NB4 (cell line): ENCODE measurements at regions not wholly inside any gene's neighbourhood (a gene's known extent, or its start where the extent isn't known, plus 50 kb on each side); places are given as distances from the start of the nearest gene placed in this dataset.

Experiments used
- DNase-seq: peaks from one replicate; pipeline ENCODE4 v3.0.0; 2010; ENCODE audit warnings: low read depth
- H3K4me3 ChIP-seq: one replicate; pipeline ENCODE4 v1.5.1; 2011; ENCODE audit warnings: mild to moderate bottlenecking, low read depth, low read length, moderate library complexity
- CTCF ChIP-seq: IDR thresholded peaks from one replicate; pipeline ENCODE4 v1.5.1; 2012; ENCODE audit warnings: low read depth, low read length
- MAX ChIP-seq: IDR thresholded peaks from 2 replicates; pipeline ENCODE4 v1.6.1; 2011; ENCODE audit warnings: low read depth, low read length
- MYC ChIP-seq: IDR thresholded peaks from 2 replicates; pipeline ENCODE4 v1.6.1; 2011; ENCODE audit warnings: low read depth, low read length
- POLR2A ChIP-seq: IDR thresholded peaks from 2 replicates; pipeline ENCODE4 v1.6.1; 2011; ENCODE audit warnings: mild to moderate bottlenecking; ENCODE audit not compliant: insufficient read length; ENCODE audit errors: extremely low read depth

DNA sequence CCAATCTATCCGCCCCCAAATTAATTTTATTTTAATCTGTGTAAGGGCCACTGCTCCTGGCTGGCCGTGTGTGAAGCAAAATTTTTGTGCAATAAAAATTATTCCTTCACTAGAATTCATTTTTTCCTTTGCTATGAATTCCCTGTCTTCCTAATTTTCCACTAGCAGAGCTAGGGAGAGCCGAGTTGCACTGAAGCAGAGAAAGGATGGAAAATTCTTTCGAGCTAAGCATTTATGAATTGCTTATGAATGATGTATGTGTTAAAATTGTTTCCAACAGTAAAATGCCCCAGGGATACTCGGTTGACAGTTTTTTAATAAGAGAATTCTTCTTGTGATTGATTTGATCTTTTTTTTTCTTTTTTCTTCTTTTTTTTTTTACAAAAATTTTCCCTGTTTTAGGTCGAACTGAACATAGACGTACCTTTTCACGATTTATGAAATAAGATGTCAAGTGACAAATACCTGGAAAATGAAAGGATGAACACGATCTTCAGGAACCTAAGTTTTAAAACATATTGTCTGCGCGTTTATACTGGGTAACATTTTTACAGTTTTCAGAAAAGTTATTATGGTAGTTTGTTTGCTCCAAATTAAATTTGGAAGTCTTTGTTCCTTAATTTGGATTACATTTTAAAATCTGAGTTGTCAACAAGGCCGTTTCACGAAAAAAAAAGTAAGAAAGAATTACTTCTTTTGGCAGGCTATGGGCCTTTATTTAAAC, 288.8 kb upstream of the NFE2L3 start:
- H3K4me3 ChIP-seq, result peak overlapping the region; percentile 19
- TF ChIP-seq MAX, result no peak
- no peak for TF ChIP-seq POLR2A
- no peak for TF ChIP-seq MYC
- TF ChIP-seq CTCF, result no peak
- DNase-seq, result peak; percentile 27

- DNase-seq, result no peak
- TF ChIP-seq CTCF (no peak), MYC (no peak), POLR2A (no peak), MAX (no peak)
- no peak overlapping the region for H3K4me3 ChIP-seq
Observed at GRCh38 chr7:25863729-25864110, 288.3 kb upstream of the NFE2L3 start.

- no peak for DNase-seq
- TF ChIP-seq POLR2A (no peak), CTCF (no peak), MYC (no peak), MAX (no peak)
- no peak overlapping the region for H3K4me3 ChIP-seq
Observed at GRCh38 chr7:25864511-25864910, 287.5 kb upstream of the NFE2L3 start.

GRCh38 chr7:25864943-25865751, 286.9 kb upstream of the NFE2L3 start:
- TF ChIP-seq CTCF (no peak), POLR2A (no peak), MAX (no peak), MYC (no peak)
- DNase-seq, result no peak
- H3K4me3 ChIP-seq, result no peak overlapping the region

DNA sequence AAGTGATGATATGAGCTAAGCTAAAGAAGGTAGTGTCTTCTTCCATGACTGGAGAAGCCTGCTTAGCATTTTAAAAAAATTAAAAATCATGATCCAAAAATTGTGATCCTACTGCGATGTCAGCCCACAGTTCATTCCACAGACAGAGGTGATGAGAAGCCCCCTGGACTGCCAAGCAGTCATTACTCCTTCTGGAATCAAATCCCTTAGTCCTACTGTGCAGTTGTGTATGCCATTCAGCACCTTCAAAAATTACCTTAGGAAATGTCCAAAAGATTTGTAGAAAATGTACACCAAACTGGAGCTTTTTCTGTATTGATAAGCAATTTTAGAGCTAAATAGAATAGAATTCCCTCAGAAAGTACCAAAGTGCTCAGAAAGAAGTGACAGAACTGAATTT, 283.5 kb upstream of the NFE2L3 start:
- no peak for DNase-seq
- H3K4me3 ChIP-seq, result no peak overlapping the region
- no peak for TF ChIP-seq POLR2A
- TF ChIP-seq CTCF, result no peak
- TF ChIP-seq MAX, result no peak
- TF ChIP-seq MYC, result no peak
